Adrenal gland (tissue), 5 donors: ENCODE measurements at regions not wholly inside any gene's neighbourhood (a gene's known extent, or its start where the extent isn't known, plus 50 kb on each side); places are given as distances from the start of the nearest gene placed in this dataset.

Source experiments
- POLR2A ChIP-seq, 2 donors: fragments of 450-650 bp; IDR thresholded peaks; one replicate each; pipeline ENCODE4 v1.6.1; 2017; ENCODE audit warnings: antibody characterized with exemption in 2 of 2, mild to moderate bottlenecking in 2 of 2, moderate library complexity in 1 of 2
- TF ChIP-seq, protein P1 (sequence below), 6 experiments: fragments of 450-650 bp in 4 of 6; fragments of 200-600 bp in 2 of 6; sonication (generic) in 1 of 6; IDR thresholded peaks; 1 replicate in 5 of 6; 2 replicates in 1 of 6; pipeline versions ENCODE4 v1.5.1 to v1.8.0; 2016 to 2021; ENCODE audit warnings: antibody characterized with exemption in 6 of 6, mild to moderate bottlenecking in 2 of 6, moderate library complexity in 1 of 6
- donor health status: DM: no; HTN: no; CAD: no.

DNA sequence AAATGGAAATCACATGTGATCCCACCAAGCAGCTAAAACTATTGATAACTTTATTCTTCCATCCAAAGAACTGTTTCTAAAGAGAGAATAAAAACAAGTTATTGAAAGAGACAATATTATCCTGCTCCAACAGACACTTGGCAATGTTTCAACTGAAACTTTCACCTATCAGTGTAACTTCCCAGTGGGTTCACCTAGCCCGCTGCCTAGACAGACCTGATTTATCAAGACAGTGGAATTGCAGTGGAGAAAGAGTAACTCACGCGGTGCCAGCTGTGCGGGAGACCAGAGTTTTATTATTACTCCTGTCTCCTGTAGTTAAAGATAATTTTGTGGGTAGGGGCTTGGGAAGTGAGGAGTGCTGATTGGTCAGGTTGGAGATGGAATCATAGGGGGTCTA is 199.8 kb downstream of the AHR start:
- TF ChIP-seq, protein P1, sequence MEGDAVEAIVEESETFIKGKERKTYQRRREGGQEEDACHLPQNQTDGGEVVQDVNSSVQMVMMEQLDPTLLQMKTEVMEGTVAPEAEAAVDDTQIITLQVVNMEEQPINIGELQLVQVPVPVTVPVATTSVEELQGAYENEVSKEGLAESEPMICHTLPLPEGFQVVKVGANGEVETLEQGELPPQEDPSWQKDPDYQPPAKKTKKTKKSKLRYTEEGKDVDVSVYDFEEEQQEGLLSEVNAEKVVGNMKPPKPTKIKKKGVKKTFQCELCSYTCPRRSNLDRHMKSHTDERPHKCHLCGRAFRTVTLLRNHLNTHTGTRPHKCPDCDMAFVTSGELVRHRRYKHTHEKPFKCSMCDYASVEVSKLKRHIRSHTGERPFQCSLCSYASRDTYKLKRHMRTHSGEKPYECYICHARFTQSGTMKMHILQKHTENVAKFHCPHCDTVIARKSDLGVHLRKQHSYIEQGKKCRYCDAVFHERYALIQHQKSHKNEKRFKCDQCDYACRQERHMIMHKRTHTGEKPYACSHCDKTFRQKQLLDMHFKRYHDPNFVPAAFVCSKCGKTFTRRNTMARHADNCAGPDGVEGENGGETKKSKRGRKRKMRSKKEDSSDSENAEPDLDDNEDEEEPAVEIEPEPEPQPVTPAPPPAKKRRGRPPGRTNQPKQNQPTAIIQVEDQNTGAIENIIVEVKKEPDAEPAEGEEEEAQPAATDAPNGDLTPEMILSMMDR (IDR thresholded peaks at IDR 0.05): no peak
- TF ChIP-seq POLR2A (IDR thresholded peaks at IDR 0.05): no peak
